ENCODE measurements at regions not wholly inside any gene's neighbourhood (a gene's known extent, or its start where the extent isn't known, plus 50 kb on each side); places are given as distances from the start of the nearest gene placed in this dataset.
"Not testable (repeated sequence)": the region's sequence is repeated elsewhere in the genome, so short reads cannot be mapped to it uniquely, and the experiment has no call there.

DNA sequence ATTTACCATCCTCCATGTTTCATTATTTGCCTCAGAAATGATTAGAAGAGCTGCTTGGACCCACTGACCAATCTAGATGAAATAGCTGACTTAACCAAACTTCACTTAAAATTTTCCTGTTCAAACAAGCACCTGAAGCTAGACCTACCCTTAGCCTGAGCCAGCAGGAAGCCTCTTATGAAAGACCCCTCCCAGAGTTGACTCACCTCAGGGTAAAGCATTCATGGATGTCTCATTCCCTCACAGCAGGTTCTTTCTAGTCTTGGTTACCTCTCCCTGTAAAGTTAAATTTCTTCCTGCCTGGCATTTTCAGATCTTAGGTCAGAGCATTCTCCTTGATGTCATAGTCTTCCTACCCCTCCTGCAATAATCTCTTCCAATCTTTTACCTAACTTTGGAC lies 1209.8 kb downstream of the FLRT2 start:
- ChIA-PET POLR2A (no interaction called here), CTCF (no interaction called here)
- no peak for DNase-seq (ENCODE audit: low read depth, low spot score)
- BruUV-seq (replicated peaks), result no TSS peak
- Histone ChIP-seq H3K4me1 (ENCODE audit: control insufficient read depth, extremely low read depth, insufficient read depth, low read length) (no peaks in the 10 kb centered on the region), H3K4me2 (ENCODE audit: insufficient read depth, low read length) (no peak overlapping the region), H3K27ac (ENCODE audit: insufficient read depth, low read depth, low read length) (no peak overlapping the region), H2AFZ (ENCODE audit: low read depth, low read length) (no peak overlapping the region), H3K4me3 (replicated peaks in 1 of 3; ENCODE audit: insufficient read depth in 1 of 3, low read depth in 1 of 3, low read length in 3 of 3) (no peak overlapping the region), H3K9me3 (replicated peaks; ENCODE audit: control insufficient read depth, insufficient read depth, low read length) (no peaks in the 10 kb centered on the region), H3K9me1 (replicated peaks; ENCODE audit: control insufficient read depth, extremely low read depth, insufficient read depth, low read length) (no peaks in the 10 kb centered on the region), H3K36me3 (ENCODE audit: control insufficient read depth in 2 of 2, extremely low read depth in 1 of 2, insufficient read depth in 2 of 2, low read length in 2 of 2) (no peaks in the 10 kb centered on the region), H3K27me3 (ENCODE audit: control insufficient read depth in 2 of 2, insufficient read depth in 2 of 2, low read length in 2 of 2) (no peaks in the 10 kb centered on the region), H3K9ac (replicated peaks; ENCODE audit: extremely low read depth, insufficient read depth, low read length) (no peak overlapping the region), H4K20me1 (replicated peaks; ENCODE audit: control insufficient read depth, extremely low read depth, insufficient read depth, low read length) (no peaks in the 10 kb centered on the region), H3K79me2 (ENCODE audit: control insufficient read depth, insufficient read depth, low read length) (no peaks in the 10 kb centered on the region)
- FAIRE-seq, result no peak
- dilution Hi-C loops (cut with MboI; ENCODE audit: extremely low pct_ligation_motif_present, low sequenced_read_pairs), result no loop called here
- intact Hi-C loops (cut with micrococcal nuclease), result no loop called here
- TF ChIP-seq JUN (IDR thresholded peaks at IDR 0.05; ENCODE audit: borderline replicate concordance, insufficient read depth, insufficient read length, low read depth), result no peak
- no peak for TF ChIP-seq FOS (IDR thresholded peaks at IDR 0.05; ENCODE audit: borderline replicate concordance, insufficient read depth, low read length)

DNA sequence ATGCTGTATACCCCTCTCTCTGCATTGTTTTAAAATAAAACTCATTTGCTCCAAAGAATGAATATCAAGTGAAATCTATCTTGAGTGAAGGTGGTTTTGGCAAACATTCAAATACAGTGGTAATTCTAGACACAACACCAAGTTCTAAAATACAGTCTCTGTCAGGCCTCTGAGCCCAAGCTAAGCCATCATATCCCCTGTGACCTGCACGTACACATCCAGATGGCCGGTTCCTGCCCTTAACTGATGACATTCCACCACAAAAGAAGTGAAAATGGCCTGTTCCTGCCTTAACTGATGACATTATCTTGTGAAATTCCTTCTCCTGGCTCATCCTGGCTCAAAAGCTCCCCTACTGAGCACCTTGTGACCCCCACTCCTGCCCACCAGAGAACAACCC lies 1201.5 kb downstream of the FLRT2 start:
- H2AFZ ChIP-seq (ENCODE audit: low read depth, low read length); intact Hi-C loops (cut with micrococcal nuclease); H3K4me2 ChIP-seq (ENCODE audit: insufficient read depth, low read length); H3K9me3 ChIP-seq (replicated peaks; ENCODE audit: control insufficient read depth, insufficient read depth, low read length); H3K36me3 ChIP-seq (ENCODE audit: control insufficient read depth in 2 of 2, extremely low read depth in 1 of 2, insufficient read depth in 2 of 2, low read length in 2 of 2); H3K27ac ChIP-seq (ENCODE audit: insufficient read depth, low read depth, low read length); CTCF ChIA-PET; BruUV-seq (replicated peaks); H3K9me1 ChIP-seq (replicated peaks; ENCODE audit: control insufficient read depth, extremely low read depth, insufficient read depth, low read length); H3K4me3 ChIP-seq (replicated peaks in 1 of 3; ENCODE audit: insufficient read depth in 1 of 3, low read depth in 1 of 3, low read length in 3 of 3); H4K20me1 ChIP-seq (replicated peaks; ENCODE audit: control insufficient read depth, extremely low read depth, insufficient read depth, low read length); H3K27me3 ChIP-seq (ENCODE audit: control insufficient read depth in 2 of 2, insufficient read depth in 2 of 2, low read length in 2 of 2); FAIRE-seq; DNase-seq (ENCODE audit: low read depth, low spot score); H3K79me2 ChIP-seq (ENCODE audit: control insufficient read depth, insufficient read depth, low read length); POLR2A ChIA-PET; H3K9ac ChIP-seq (replicated peaks; ENCODE audit: extremely low read depth, insufficient read depth, low read length); dilution Hi-C loops (cut with MboI; ENCODE audit: extremely low pct_ligation_motif_present, low sequenced_read_pairs); H3K4me1 ChIP-seq (ENCODE audit: control insufficient read depth, extremely low read depth, insufficient read depth, low read length): not testable (repeated sequence)
